Lower leg skin (tissue), 3 donors: ENCODE measurements at regions not wholly inside any gene's neighbourhood (a gene's known extent, or its start where the extent isn't known, plus 50 kb on each side); places are given as distances from the start of the nearest gene placed in this dataset.

Experiments
- POLR2A ChIP-seq, 2 donors: fragments of 450-650 bp; IDR thresholded peaks; one replicate each; pipeline ENCODE4 v1.6.1; 2016 to 2017; ENCODE audit warnings: antibody characterized with exemption in 2 of 2, mild to moderate bottlenecking in 1 of 2, moderate library complexity in 1 of 2
- TF ChIP-seq, protein P1 (sequence below), 3 donors: fragments of 450-650 bp; IDR thresholded peaks; one replicate each; pipeline ENCODE4 v1.5.1; 2016; ENCODE audit warnings: antibody characterized with exemption in 3 of 3, mild to moderate bottlenecking in 3 of 3, moderate library complexity in 2 of 3

DNA sequence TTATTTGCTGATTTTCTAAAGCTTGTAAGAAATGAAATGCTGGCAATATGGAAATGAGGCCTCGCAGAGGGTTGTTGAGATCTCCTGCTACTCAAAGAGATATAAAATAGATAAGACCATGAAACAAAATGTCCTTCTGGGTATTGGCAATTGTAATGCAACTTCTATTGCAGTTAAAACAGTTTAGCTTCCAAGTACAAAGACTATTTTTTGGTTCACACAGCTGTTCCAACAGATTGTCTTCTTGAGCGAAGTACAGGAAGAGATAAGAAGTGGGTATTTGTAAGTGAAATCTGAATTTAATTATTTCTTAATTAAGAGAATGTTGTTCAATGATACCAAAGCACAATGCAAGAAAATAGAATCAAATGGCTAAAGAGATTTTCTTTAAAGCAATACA, 801.5 kb upstream of the GBE1 start:
- TF ChIP-seq, protein P1, sequence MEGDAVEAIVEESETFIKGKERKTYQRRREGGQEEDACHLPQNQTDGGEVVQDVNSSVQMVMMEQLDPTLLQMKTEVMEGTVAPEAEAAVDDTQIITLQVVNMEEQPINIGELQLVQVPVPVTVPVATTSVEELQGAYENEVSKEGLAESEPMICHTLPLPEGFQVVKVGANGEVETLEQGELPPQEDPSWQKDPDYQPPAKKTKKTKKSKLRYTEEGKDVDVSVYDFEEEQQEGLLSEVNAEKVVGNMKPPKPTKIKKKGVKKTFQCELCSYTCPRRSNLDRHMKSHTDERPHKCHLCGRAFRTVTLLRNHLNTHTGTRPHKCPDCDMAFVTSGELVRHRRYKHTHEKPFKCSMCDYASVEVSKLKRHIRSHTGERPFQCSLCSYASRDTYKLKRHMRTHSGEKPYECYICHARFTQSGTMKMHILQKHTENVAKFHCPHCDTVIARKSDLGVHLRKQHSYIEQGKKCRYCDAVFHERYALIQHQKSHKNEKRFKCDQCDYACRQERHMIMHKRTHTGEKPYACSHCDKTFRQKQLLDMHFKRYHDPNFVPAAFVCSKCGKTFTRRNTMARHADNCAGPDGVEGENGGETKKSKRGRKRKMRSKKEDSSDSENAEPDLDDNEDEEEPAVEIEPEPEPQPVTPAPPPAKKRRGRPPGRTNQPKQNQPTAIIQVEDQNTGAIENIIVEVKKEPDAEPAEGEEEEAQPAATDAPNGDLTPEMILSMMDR (IDR thresholded peaks at IDR 0.05) = no peak
- TF ChIP-seq POLR2A (IDR thresholded peaks at IDR 0.05) = no peak
